ENCODE measurements at regions not wholly inside any gene's neighbourhood (a gene's known extent, or its start where the extent isn't known, plus 50 kb on each side); places are given as distances from the start of the nearest gene placed in this dataset.

- Histone ChIP-seq H3K27me3 (ENCODE audit: control insufficient read depth, insufficient read depth, low read length) (no peaks in the 10 kb centered on the region), H3K4me3 (ENCODE audit: low read depth, low read length) (no peak overlapping the region), H3K36me3 (ENCODE audit: control insufficient read depth, insufficient read depth, low read length) (no peaks in the 10 kb centered on the region)
- no peak for TF ChIP-seq CTCF (IDR thresholded peaks at IDR 0.05; ENCODE audit: insufficient read depth, low read depth, low read length)
- POLR2A ChIA-PET = no interaction called here
- CTCF ChIA-PET = no interaction called here
- DNase-seq (ENCODE audit: low read depth) = no peak
Observed at GRCh38 chrX:116009346-116009745, 161.2 kb upstream of the AGTR2 start.

- Histone ChIP-seq H3K36me3 (ENCODE audit: control insufficient read depth, insufficient read depth, low read length) (no peaks in the 10 kb centered on the region), H3K4me3 (ENCODE audit: low read depth, low read length) (no peak overlapping the region), H3K27me3 (ENCODE audit: control insufficient read depth, insufficient read depth, low read length) (no peaks in the 10 kb centered on the region)
- no peak for TF ChIP-seq CTCF (IDR thresholded peaks at IDR 0.05; ENCODE audit: insufficient read depth, low read depth, low read length)
- ChIA-PET POLR2A (no interaction called here), CTCF (no interaction called here)
- DNase-seq (ENCODE audit: low read depth) = no peak
Observed at GRCh38 chrX:116009861-116010710, 160.5 kb upstream of the AGTR2 start.

GRCh38 chrX:116010939-116011338, 159.6 kb upstream of the AGTR2 start:
- H3K4me3 ChIP-seq (ENCODE audit: low read depth, low read length) = no peak overlapping the region
- H3K27me3 ChIP-seq (ENCODE audit: control insufficient read depth, insufficient read depth, low read length) = no peaks in the 10 kb centered on the region
- ChIA-PET POLR2A (no interaction called here), CTCF (no interaction called here)
- no peaks in the 10 kb centered on the region for H3K36me3 ChIP-seq (ENCODE audit: control insufficient read depth, insufficient read depth, low read length)
- DNase-seq (ENCODE audit: low read depth) = no peak
- TF ChIP-seq CTCF (IDR thresholded peaks at IDR 0.05; ENCODE audit: insufficient read depth, low read depth, low read length) = no peak

GRCh38 chrX:116031331-116031730, 139.2 kb upstream of the AGTR2 start:
- no peak overlapping the region for H3K4me3 ChIP-seq (ENCODE audit: low read depth, low read length)
- H3K36me3 ChIP-seq (ENCODE audit: control insufficient read depth, insufficient read depth, low read length) = no peaks in the 10 kb centered on the region
- no peak for TF ChIP-seq CTCF (IDR thresholded peaks at IDR 0.05; ENCODE audit: insufficient read depth, low read depth, low read length)
- ChIA-PET CTCF (no interaction called here), POLR2A (no interaction called here)
- no peak for DNase-seq (ENCODE audit: low read depth)
- no peaks in the 10 kb centered on the region for H3K27me3 ChIP-seq (ENCODE audit: control insufficient read depth, insufficient read depth, low read length)
